PC-9 (cell line): ENCODE measurements at regions not wholly inside any gene's neighbourhood (a gene's known extent, or its start where the extent isn't known, plus 50 kb on each side); places are given as distances from the start of the nearest gene placed in this dataset.

Experiments used
- BruUV-seq: library from RNA; stranded (reverse); fragments of 400-500 nt; replicated peaks from 2 replicates; lab custom pipeline; 2021; lab: Mats Ljungman, UMichigan
- CTCF ChIA-PET: fragments of 300-600 bp; sonication (Branson Sonifier 250); formaldehyde crosslinking; loops from one replicate; lab custom pipeline; 2022; ENCODE audit warnings: antibody characterized with exemption; lab: Charles Lee
- POLR2A ChIA-PET: fragments of 300-600 bp; sonication (Branson Sonifier 250); formaldehyde crosslinking; loops from one replicate; lab custom pipeline; 2022; ENCODE audit warnings: antibody characterized with exemption; ENCODE audit not compliant: unreplicated experiment; lab: Charles Lee
- DNase-seq, 2 experiments: peaks; one replicate each; pipeline versions ENCODE4 v3.0.0 to v3.0.0-alpha.2; 2015 to 2022; ENCODE audit warnings: mixed read lengths in 1 of 2
- H2AFZ ChIP-seq: fragments of 200-600 bp; sonication (generic); 2 replicates; pipeline ENCODE4 v1.8.1; 2017; ENCODE audit warnings: antibody characterized with exemption
- H3F3A ChIP-seq: fragments of 200-600 bp; sonication (generic); 2 replicates; pipeline ENCODE4 v1.8.1; 2017; ENCODE audit warnings: antibody characterized with exemption, mild to moderate bottlenecking, low read depth; ENCODE audit not compliant: insufficient read depth
- H3K27ac ChIP-seq: fragments of 200-600 bp; sonication (generic); 2 replicates; pipeline ENCODE4 v1.6.1; 2016; ENCODE audit warnings: mixed run types
- H3K27me3 ChIP-seq: fragments of 200-600 bp; sonication (generic); 2 replicates; pipeline ENCODE4 v1.6.1; 2016; ENCODE audit warnings: low read depth, mixed run types; ENCODE audit not compliant: insufficient read depth
- H3K36me3 ChIP-seq: fragments of 200-600 bp; sonication (generic); 2 replicates; pipeline ENCODE4 v1.6.1; 2016; ENCODE audit warnings: low read depth, mixed run types
- H3K4me1 ChIP-seq: fragments of 200-600 bp; sonication (generic); replicated peaks from 2 replicates; pipeline ENCODE4 v1.6.1; 2016; ENCODE audit warnings: mixed run types; ENCODE audit not compliant: insufficient read depth
- H3K4me2 ChIP-seq: fragments of 200-600 bp; sonication (generic); 2 replicates; pipeline ENCODE4 v1.6.1; 2017; ENCODE audit warnings: mixed run types
- H3K4me3 ChIP-seq: fragments of 200-600 bp; sonication (generic); 2 replicates; pipeline ENCODE4 v1.6.1; 2016; ENCODE audit warnings: mixed run types
- H3K79me2 ChIP-seq: fragments of 200-600 bp; sonication (generic); 2 replicates; pipeline ENCODE4 v1.6.1; 2017; ENCODE audit warnings: low read depth, mixed run types
- H3K9me2 ChIP-seq: fragments of 200-600 bp; sonication (generic); 2 replicates; pipeline ENCODE4 v1.8.1; 2017; ENCODE audit warnings: mild to moderate bottlenecking; ENCODE audit not compliant: insufficient read depth
- H3K9me3 ChIP-seq: fragments of 200-600 bp; sonication (generic); 2 replicates; pipeline ENCODE4 v1.8.1; 2016; ENCODE audit warnings: low read depth; ENCODE audit not compliant: insufficient read depth
- H4K20me1 ChIP-seq: fragments of 200-600 bp; sonication (generic); 2 replicates; pipeline ENCODE4 v1.8.1; 2017; ENCODE audit not compliant: insufficient read depth
- EZH2 ChIP-seq: fragments of 200-600 bp; sonication (generic); IDR thresholded peaks from 2 replicates; pipeline ENCODE4 v1.8.0; 2017; ENCODE audit warnings: antibody characterized with exemption, low read depth
- intact Hi-C: fragments of 100-400 bp; cut with micrococcal nuclease; formaldehyde crosslinking; loops from one replicate; pipeline ENCODE4 v1.10.0; 2022; ENCODE audit not compliant: unreplicated experiment
- TF ChIP-seq, protein P1 (sequence below): fragments of 200-600 bp; sonication (generic); conservative IDR thresholded peaks from 2 replicates; pipeline ENCODE4 v1.6.1; 2017; ENCODE audit warnings: mixed run types, antibody characterized with exemption, mild to moderate bottlenecking, moderate library complexity

DNA sequence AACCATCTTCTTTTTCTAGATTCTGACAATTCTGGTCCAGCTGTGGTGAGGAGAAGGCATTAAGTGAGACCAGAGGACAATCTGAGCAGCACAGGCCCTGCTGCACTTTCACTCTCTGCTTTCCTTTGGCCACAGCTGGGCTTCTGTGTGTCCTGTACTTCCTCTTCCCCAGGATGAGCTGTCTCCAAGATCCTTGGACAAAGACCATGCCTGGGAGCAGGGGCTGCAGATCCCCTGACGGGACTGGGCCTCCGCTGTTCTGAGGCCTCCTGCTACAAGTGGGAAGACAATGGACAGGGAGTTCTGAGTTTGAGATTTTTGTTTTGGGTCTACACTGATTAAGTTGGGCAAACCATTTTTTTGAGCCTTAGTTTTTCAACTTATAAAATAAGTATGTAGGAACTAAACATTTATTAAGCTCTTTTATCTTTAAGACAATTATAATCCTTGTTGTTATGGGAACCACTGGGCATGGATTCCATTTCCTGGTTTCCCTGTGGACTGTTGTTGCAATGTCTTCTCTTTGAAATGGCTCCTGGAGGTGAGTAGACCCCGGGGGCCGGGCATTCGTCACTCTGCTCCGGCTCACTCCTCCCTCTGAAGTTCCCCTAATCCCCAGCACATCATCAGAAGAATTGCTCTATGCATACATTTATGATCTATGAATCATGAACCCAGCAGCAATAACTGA lies 266.6 kb downstream of the ACTR3 start:
- no peaks in the 10 kb centered on the region for H3K27me3 ChIP-seq
- no peak overlapping the region for H3K4me2 ChIP-seq
- no peak for DNase-seq
- BruUV-seq, result no TSS peak
- POLR2A ChIA-PET, result no interaction called here
- H3K4me3 ChIP-seq, result no peak overlapping the region
- intact Hi-C loops, result no loop called here
- no peak overlapping the region for H2AFZ ChIP-seq
- TF ChIP-seq, protein P1, sequence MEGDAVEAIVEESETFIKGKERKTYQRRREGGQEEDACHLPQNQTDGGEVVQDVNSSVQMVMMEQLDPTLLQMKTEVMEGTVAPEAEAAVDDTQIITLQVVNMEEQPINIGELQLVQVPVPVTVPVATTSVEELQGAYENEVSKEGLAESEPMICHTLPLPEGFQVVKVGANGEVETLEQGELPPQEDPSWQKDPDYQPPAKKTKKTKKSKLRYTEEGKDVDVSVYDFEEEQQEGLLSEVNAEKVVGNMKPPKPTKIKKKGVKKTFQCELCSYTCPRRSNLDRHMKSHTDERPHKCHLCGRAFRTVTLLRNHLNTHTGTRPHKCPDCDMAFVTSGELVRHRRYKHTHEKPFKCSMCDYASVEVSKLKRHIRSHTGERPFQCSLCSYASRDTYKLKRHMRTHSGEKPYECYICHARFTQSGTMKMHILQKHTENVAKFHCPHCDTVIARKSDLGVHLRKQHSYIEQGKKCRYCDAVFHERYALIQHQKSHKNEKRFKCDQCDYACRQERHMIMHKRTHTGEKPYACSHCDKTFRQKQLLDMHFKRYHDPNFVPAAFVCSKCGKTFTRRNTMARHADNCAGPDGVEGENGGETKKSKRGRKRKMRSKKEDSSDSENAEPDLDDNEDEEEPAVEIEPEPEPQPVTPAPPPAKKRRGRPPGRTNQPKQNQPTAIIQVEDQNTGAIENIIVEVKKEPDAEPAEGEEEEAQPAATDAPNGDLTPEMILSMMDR, result no peak
- no peak for TF ChIP-seq EZH2
- no peaks in the 10 kb centered on the region for H3K4me1 ChIP-seq
- no peaks in the 10 kb centered on the region for H4K20me1 ChIP-seq
- no peaks in the 10 kb centered on the region for H3K9me3 ChIP-seq
- H3K9me2 ChIP-seq, result no peaks in the 10 kb centered on the region
- no peaks in the 10 kb centered on the region for H3K79me2 ChIP-seq
- H3K27ac ChIP-seq, result no peak overlapping the region
- CTCF ChIA-PET, result no interaction called here
- H3F3A ChIP-seq, result no peaks in the 10 kb centered on the region
- H3K36me3 ChIP-seq, result no peaks in the 10 kb centered on the region

DNA sequence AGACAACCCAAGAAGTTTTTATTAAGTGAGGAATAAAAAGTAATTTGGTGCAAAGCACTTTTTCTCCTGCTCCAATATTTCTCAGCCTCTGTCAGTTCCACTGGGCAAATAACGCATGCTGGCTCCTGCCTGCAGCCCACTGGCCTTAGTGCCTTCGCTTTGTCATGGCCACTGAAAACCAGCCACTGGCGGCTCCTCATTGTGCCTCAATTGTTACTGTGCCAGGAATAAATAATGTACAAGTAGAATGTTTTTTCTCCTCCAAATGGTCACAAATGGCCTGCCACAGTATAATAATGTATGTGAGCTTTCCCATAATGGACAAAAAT lies 267.1 kb downstream of the ACTR3 start:
- H3K9me2 ChIP-seq, result no peaks in the 10 kb centered on the region
- H3K36me3 ChIP-seq, result no peaks in the 10 kb centered on the region
- H4K20me1 ChIP-seq, result no peaks in the 10 kb centered on the region
- no peak overlapping the region for H3K4me3 ChIP-seq
- no peak overlapping the region for H3K27ac ChIP-seq
- H3F3A ChIP-seq, result no peaks in the 10 kb centered on the region
- no peaks in the 10 kb centered on the region for H3K27me3 ChIP-seq
- no peak for TF ChIP-seq EZH2
- TF ChIP-seq, protein P1, result no peak
- DNase-seq, result no peak
- H3K4me2 ChIP-seq, result no peak overlapping the region
- no peaks in the 10 kb centered on the region for H3K4me1 ChIP-seq
- H2AFZ ChIP-seq, result no peak overlapping the region
- CTCF ChIA-PET, result no interaction called here
- intact Hi-C loops, result no loop called here
- POLR2A ChIA-PET, result no interaction called here
- no peaks in the 10 kb centered on the region for H3K79me2 ChIP-seq
- H3K9me3 ChIP-seq, result no peaks in the 10 kb centered on the region
- BruUV-seq, result no TSS peak

DNA sequence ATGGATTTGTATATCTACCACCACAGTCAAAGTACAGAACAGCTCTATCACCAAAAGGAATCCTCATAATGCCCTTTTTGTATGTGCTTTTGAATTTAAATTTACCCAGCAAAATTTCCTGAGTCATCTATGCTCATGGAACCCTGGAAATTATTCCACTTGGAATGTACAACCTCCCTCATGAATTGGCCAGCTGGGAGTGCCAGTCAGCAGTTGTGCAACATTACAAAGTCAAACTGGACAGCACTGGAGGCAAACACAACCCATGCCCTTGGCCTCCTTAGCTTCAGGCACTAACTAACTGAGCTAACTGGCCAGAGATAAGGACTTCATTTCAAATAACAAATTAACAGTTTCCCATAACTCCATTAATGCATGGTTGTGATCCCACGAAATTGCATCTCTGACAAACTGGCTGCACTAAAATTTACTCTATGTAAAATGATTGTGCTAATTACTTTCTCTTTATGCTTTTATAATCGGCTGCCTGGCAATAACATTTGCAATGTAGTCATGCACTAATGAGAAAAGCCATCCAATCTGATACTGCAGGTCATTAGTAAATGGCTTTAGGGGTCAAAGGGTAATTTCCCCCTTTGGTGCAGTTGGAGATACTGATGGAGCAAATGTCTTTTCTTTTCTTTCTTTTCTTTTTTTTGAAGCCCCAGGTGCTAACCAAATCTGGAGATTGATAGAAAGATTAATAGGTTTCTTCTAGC lies 270.5 kb downstream of the ACTR3 start:
- Histone ChIP-seq H3K9me2 (no peaks in the 10 kb centered on the region), H3K4me3 (no peak overlapping the region), H3K4me1 (no peaks in the 10 kb centered on the region), H3K27me3 (no peaks in the 10 kb centered on the region), H3K79me2 (no peaks in the 10 kb centered on the region), H3K9me3 (no peaks in the 10 kb centered on the region), H2AFZ (no peak overlapping the region), H3K4me2 (no peak overlapping the region), H3F3A (no peaks in the 10 kb centered on the region), H4K20me1 (no peaks in the 10 kb centered on the region), H3K27ac (no peak overlapping the region), H3K36me3 (no peaks in the 10 kb centered on the region)
- DNase-seq, result no peak
- no TSS peak for BruUV-seq
- CTCF ChIA-PET, result no interaction called here
- no peak for TF ChIP-seq EZH2
- TF ChIP-seq, protein P1, result no peak
- POLR2A ChIA-PET, result no interaction called here
- intact Hi-C loops, result no loop called here
